GM12864 (cell line): ENCODE measurements at regions not wholly inside any gene's neighbourhood (a gene's known extent, or its start where the extent isn't known, plus 50 kb on each side); places are given as distances from the start of the nearest gene placed in this dataset.

Experiments
- DNase-seq: peaks from one replicate; pipeline ENCODE4 v3.0.0-alpha.2; 2011; ENCODE audit warnings: low read depth
- H3K4me3 ChIP-seq: 2 replicates; pipeline ENCODE4 v1.5.1; 2011; ENCODE audit warnings: mild to moderate bottlenecking, low read depth, low read length, control low read depth
- TF ChIP-seq, protein P1 (sequence below): IDR thresholded peaks from 2 replicates; pipeline ENCODE4 v1.5.1; 2011; ENCODE audit warnings: low read depth, mild to moderate bottlenecking, moderate library complexity, low read length, control low read depth, inconsistent platforms; ENCODE audit errors: missing control alignments

DNA sequence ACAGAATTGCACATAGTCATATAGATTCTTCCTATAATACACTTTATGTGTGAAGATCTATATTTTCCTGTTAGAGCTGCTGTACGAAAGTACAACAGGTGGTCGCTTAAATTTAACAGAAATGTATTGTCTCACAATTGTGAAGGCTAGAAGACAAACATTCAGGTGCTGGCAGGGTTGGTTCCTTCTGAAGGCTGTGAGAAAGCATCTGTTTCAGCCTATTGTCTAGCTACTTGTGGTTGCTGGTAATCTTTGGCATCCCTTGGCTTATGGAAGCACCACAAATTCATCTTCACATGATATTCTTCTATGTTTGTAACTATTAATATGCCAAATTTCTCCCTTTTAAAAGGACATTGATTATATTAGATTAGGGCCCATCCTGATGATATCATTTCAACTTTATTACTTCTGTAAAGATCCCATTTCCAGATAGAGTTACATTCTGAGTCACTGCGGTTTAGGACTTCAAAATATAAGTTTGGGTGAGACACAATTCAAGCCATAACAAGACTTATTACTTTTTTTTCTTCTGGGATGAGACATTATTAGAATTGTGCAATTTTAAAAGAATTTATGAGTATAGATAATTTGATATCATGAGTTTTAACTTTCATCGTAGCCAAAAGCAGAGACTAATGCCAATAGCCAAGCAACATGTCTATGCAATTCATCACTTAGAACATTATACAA, 248.1 kb upstream of the BCHE start:
- TF ChIP-seq, protein P1, sequence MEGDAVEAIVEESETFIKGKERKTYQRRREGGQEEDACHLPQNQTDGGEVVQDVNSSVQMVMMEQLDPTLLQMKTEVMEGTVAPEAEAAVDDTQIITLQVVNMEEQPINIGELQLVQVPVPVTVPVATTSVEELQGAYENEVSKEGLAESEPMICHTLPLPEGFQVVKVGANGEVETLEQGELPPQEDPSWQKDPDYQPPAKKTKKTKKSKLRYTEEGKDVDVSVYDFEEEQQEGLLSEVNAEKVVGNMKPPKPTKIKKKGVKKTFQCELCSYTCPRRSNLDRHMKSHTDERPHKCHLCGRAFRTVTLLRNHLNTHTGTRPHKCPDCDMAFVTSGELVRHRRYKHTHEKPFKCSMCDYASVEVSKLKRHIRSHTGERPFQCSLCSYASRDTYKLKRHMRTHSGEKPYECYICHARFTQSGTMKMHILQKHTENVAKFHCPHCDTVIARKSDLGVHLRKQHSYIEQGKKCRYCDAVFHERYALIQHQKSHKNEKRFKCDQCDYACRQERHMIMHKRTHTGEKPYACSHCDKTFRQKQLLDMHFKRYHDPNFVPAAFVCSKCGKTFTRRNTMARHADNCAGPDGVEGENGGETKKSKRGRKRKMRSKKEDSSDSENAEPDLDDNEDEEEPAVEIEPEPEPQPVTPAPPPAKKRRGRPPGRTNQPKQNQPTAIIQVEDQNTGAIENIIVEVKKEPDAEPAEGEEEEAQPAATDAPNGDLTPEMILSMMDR = no peak
- no peak overlapping the region for H3K4me3 ChIP-seq
- no peak for DNase-seq

DNA sequence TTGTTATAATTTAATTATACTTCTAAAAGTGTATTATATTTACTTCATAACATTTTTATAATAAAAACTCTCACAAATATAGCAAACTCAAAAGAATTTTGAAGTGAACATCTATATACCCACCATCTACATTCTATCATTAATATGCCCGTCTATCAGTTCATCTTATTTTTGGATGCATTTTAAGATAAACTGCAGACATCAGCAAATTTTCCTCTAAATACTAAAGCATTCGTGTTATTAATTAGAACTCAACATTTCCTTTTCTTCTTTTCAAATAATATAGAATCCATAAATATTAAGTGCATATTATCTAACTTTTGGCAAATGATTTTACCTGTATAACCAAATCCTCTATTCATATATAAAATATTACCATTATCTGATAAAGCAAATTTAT, 242.9 kb upstream of the BCHE start:
- TF ChIP-seq, protein P1 = no peak
- no peak overlapping the region for H3K4me3 ChIP-seq
- DNase-seq = no peak

DNA sequence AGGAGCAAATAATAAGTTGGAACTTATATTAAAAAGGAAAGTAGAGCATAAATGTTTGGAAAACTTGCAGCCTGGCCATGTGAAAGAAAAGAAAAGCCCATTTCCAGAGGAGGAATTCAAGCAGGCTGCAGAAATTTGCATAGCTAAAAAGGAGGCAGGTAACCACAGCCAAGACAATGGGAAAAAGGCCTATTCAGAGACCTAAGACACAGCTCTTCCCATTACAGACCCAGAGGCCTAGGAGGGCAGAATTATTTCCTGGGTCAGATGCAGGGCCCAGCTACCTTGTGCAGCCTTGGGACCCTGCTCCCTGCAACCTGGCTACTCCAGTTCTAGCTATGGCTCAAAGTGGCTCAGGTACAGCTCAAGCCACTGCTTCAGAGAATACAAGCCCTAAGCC, 234.6 kb upstream of the BCHE start:
- H3K4me3 ChIP-seq = no peak overlapping the region
- DNase-seq = no peak
- TF ChIP-seq, protein P1 = no peak

DNA sequence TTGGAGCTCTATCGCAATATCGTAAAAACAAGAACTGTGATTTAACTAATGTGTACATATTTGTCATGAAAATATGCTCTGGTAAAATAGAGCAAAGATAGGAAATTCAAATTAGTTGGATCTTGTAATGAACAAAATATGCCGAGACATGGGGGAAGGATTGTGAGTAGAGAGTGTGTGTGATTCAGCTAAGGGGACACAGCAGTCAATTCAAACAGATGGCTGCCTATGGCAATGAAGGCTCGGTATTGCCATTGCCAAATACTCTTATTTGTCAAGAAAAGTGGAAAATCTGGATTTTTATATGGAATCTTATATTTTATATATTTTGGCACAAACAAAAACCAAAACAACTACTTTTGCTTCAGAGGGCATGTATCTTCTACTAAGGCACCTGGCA, 227.3 kb upstream of the BCHE start:
- TF ChIP-seq, protein P1 = no peak
- DNase-seq = no peak
- H3K4me3 ChIP-seq = no peak overlapping the region

DNA sequence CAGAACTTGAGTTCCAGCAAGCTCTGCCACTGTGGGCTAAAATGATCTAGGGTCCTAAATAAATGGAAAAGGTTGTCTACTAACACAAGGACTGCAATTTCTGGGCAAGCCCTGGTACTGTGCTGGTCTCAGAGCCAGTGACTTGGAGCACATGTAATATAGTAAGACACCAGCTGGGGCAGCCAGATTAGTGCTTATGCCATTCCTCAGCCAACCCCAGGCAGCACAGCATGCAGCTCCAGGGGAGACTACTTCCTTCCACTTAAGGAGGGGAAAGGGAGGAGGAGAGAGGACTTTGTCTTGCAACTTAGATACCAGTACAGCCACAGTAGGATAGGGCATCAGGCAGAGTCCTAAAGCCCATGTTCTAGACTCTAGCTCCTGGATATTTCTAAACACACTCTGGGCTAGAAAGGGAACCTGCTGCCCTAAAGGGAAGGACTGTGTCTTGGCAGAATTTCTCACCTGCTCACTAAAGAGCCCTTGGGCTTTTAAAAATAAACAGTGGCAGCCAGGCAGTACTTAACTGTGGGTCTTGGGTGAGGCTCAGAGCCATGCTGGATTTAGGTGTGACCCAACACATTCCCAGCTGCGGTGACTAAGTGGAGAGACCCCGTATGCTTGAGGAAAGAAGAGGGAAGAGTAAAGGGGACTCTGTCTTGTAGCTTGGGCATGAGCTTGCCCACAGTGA, 223.7 kb upstream of the BCHE start:
- H3K4me3 ChIP-seq = no peak overlapping the region
- no peak for DNase-seq
- TF ChIP-seq, protein P1 = no peak

DNA sequence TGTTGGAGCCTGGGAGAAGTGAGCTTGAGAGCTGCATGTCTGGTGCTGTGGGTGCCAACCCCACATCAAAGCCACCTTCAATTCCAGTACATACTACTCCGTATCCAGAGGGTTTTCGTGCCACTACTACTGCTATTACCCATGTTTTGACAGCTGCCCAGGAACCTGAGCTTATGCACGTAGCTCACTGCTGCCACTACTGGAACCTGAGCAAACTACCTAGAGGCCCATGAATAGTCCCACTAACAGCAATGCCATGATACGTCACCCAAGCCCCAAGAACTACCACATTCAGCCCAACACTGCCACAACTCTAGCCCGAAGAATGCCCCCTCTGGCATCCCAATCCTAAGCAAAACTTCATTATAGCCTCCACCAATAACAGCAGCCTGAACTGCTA, 215.2 kb upstream of the BCHE start:
- DNase-seq = no peak

More for the DNA sequence above, 215.2 kb upstream of the BCHE start:
- H3K4me3 ChIP-seq = no peak overlapping the region
- TF ChIP-seq, protein P1 = no peak
